Heart left ventricle (tissue), 16 donors: ENCODE measurements at regions not wholly inside any gene's neighbourhood (a gene's known extent, or its start where the extent isn't known, plus 50 kb on each side); places are given as distances from the start of the nearest gene placed in this dataset.

ENCODE experiments used
- ATAC-seq, 4 donors: fragments of 200-7000 bp; cut with Tn5 transposase; one replicate each; pipeline ENCODE4 v1.9.1; 2020 to 2022; ENCODE audit warnings: moderate library complexity in 4 of 4, mild to moderate bottlenecking in 3 of 4, moderate number of reproducible peaks in 1 of 4
- DNase-seq, 5 donors: peaks; one replicate each; pipeline ENCODE4 v3.0.0-alpha.2; 2020
- H3K27ac ChIP-seq, 12 donors: fragments of 200-600 bp; sonication (generic) in 4 of 12; one replicate each; pipeline versions ENCODE4 v1.5.0 to v1.8.0; 2016 to 2022; ENCODE audit warnings: mild to moderate bottlenecking in 2 of 12
- H3K27me3 ChIP-seq, 9 donors: fragments of 200-600 bp; sonication (generic) in 2 of 9; one replicate each; pipeline versions ENCODE4 v1.5.1 to v1.8.0; 2016 to 2022; ENCODE audit warnings: mild to moderate bottlenecking in 3 of 9
- H3K36me3 ChIP-seq, 9 donors: fragments of 200-600 bp; sonication (generic) in 2 of 9; one replicate each; pipeline versions ENCODE4 v1.5.0 to v1.8.0; 2018 to 2022; ENCODE audit warnings: mild to moderate bottlenecking in 2 of 9
- H3K4me1 ChIP-seq, 12 donors: fragments of 200-600 bp; sonication (generic) in 4 of 12; one replicate each; pipeline versions ENCODE4 v1.5.0 to v1.8.0; 2016 to 2022; ENCODE audit warnings: mild to moderate bottlenecking in 3 of 12
- H3K4me3 ChIP-seq, 12 donors: fragments of 200-600 bp; sonication (generic) in 4 of 12; one replicate each; pipeline versions ENCODE4 v1.5.0 to v1.8.0; 2017 to 2022; ENCODE audit warnings: mild to moderate bottlenecking in 9 of 12, moderate library complexity in 4 of 12
- H3K9me3 ChIP-seq, 12 donors: fragments of 200-600 bp; sonication (generic) in 4 of 12; one replicate each; pipeline versions ENCODE4 v1.5.0 to v1.8.0; 2016 to 2022; ENCODE audit warnings: mild to moderate bottlenecking in 1 of 12
- POLR2A ChIP-seq, 2 donors: fragments of 450-650 bp; IDR thresholded peaks; one replicate each; pipeline ENCODE4 v1.6.1; 2017; ENCODE audit warnings: antibody characterized with exemption in 2 of 2, mild to moderate bottlenecking in 2 of 2, moderate library complexity in 2 of 2
- WGBS, 4 donors: extraction: QIAGEN DNeasy Blood & Tissue Kit in 2 of 4; methylation state at CpG; one replicate each; pipeline versions ENCODE4 v1.1.5 to v1.1.7; 2013 to 2018; 5-methylcytosine and 5-hydroxymethylcytosine counted together
- intact Hi-C, 10 donors: fragments of 100-400 bp; cut with DNase I; formaldehyde crosslinking; loops; one replicate each; pipeline versions ENCODE4 v1.11.1 to v1.14.2; 2022
- TF ChIP-seq, protein P1 (sequence below), 12 donors: fragments of 200-600 bp; sonication (generic) in 4 of 12; IDR thresholded peaks; one replicate each; pipeline versions ENCODE4 v1.5.0 to v1.8.0; 2018 to 2022; ENCODE audit warnings: antibody characterized with exemption in 12 of 12, mild to moderate bottlenecking in 5 of 12
- donor health status: ischemic (EF 13 %, LVEDD 7.1; RV severe dilation, severe dysfunction).
- donor health status: healthy with polysubstance abuse.
- donor health status: DM: no; HTN: yes; CAD: no.
- donor health status: DM: no; HTN: no; CAD: no.
- donor health status: ischemic (EF 25% LVEDD 6.9; RV normal size, moderate dysfunction).
- donor health status: ischemic (EF 25% LVEDD 5.7; RV mildly dilated, moderate dysfunction).
- donor health status: healthy.
- donor health status: DM: yes; HTN: yes; CAD: no.
- donor health status: ischemic (EF 35%, LVEDD 5.7; RV mildly dilated, moderate dysfunction).
- donor health status: nonischemic (EF 11% LVEDD 7.7; RV severe dilation, severe dysfunction).
- donor health status: DM: yes; HTN: yes; CAD: no.
- donor health status: PGD.
- donor health status: ischemic (EF 29% LVEDD 5.4; RV normal size, mild dysfunction).
- donor health status: nonischemic (EF 23%, LVEDD 6.1; RV moderate dilation, normal function).

DNA sequence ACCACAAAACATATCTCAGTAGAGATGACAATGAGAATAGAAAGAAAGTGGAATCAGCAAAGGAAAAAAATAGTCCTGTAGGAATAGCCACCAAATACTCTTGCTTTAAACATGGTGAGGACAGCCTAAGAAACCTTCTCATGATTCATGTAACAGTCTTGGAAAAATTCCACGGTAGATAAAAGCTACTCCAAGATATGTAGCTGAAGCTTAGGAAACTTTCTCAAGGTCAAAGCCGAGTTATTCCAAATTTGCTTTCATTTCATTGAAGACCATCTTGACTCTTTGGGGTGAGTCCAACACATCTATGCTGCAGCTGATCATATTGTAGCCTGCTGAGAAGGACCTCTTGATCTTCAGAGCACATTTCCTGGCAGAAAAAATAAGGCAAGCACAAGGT, 157.6 kb downstream of the PAH start:
- Histone ChIP-seq H3K27ac (peak overlapping the region in 1 of 12 donors; percentile 79), H3K9me3 (no peaks in the 10 kb centered on the region), H3K4me3 (no peak overlapping the region), H3K27me3 (no peaks in the 10 kb centered on the region), H3K36me3 (no peaks in the 10 kb centered on the region), H3K4me1 (peaks cover 0 to 12% (median 0%) of the 10 kb centered on the region in 12 donors)
- 50 to 62% (median 59%) methylated on average over 2 of the region's 2 CpGs for WGBS, 4 donors
- ATAC-seq, result no peak
- no peak for DNase-seq
- intact Hi-C loops, result loop anchor here in 2 of 10 donors (10.0 kb wide), 2 partner anchors 815 to 825 kb away; no protein-coding TSS in a partner anchor
- no peak for TF ChIP-seq POLR2A (IDR thresholded peaks at IDR 0.05)
- TF ChIP-seq, protein P1, sequence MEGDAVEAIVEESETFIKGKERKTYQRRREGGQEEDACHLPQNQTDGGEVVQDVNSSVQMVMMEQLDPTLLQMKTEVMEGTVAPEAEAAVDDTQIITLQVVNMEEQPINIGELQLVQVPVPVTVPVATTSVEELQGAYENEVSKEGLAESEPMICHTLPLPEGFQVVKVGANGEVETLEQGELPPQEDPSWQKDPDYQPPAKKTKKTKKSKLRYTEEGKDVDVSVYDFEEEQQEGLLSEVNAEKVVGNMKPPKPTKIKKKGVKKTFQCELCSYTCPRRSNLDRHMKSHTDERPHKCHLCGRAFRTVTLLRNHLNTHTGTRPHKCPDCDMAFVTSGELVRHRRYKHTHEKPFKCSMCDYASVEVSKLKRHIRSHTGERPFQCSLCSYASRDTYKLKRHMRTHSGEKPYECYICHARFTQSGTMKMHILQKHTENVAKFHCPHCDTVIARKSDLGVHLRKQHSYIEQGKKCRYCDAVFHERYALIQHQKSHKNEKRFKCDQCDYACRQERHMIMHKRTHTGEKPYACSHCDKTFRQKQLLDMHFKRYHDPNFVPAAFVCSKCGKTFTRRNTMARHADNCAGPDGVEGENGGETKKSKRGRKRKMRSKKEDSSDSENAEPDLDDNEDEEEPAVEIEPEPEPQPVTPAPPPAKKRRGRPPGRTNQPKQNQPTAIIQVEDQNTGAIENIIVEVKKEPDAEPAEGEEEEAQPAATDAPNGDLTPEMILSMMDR (IDR thresholded peaks at IDR 0.05), result no peak

DNA sequence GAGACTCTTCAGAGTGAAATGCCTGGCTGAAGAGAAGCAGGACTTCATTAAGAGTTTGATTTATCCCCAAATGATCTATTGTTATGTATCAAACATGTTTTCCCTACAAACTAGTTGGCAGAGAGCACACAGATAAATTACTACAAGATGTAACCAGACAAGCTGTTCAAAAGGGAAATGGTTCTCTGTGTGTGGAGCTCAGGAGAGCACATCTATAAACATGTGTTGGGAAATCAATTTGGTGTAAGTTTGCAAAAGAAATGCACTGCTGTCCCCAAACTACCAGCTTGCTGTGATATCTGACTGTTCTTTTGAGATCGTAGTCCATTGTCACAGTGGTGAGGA, 159.2 kb downstream of the PAH start:
- no peak for DNase-seq
- Histone ChIP-seq H3K36me3 (no peaks in the 10 kb centered on the region), H3K9me3 (no peaks in the 10 kb centered on the region), H3K4me3 (no peak overlapping the region), H3K4me1 (peaks cover 0 to 12% (median 0%) of the 10 kb centered on the region in 12 donors), H3K27ac (peak overlapping the region in 11 of 12 donors; percentile 24 to 90 (median 54)), H3K27me3 (no peaks in the 10 kb centered on the region)
- TF ChIP-seq POLR2A (IDR thresholded peaks at IDR 0.05), result no peak
- TF ChIP-seq, protein P1 (IDR thresholded peaks at IDR 0.05), result no peak
- no peak for ATAC-seq
- WGBS, 4 donors, result 56 to 80% (median 70%) methylated on average over 1 of the region's 1 CpG
- intact Hi-C loops, result loop anchor here in 2 of 10 donors (10.0 kb wide), 2 partner anchors 813 to 823 kb away; no protein-coding TSS in a partner anchor

DNA sequence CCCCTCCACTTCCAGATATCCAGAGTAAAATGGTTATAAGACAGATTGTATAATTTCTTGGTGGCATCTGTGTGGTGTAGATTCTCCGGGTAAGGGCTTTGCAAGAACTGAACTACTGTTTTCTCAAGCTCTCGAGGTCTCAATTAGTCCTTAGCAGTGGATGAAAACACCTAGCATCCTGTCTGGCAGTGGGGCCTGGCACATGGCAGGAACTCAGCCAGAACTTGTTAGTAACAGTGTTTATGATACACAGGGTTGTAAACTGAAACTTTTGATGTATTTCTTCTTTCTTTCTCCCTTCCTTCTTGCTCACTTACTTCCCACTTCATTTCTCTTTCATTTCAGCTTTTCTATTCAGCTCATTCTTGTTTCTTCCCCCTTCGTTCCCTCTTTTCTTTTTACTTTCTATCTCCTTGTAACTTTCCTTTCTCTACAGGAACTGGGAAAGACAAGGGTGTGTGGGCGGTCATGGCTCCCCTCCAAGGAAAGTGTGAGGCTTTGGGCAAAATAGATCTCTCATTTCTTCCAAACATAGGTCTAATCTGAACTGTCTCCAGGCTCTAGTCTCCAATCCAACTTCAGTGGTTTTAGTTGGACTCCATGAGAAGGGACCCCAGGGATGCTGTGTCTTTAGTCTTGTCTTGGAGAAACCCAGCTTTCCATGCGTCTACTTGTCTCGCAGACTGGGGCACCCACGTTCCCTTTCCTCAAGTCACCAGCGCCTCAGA, 159.7 kb downstream of the PAH start:
- Histone ChIP-seq H3K4me1 (peaks cover 0 to 12% (median 0%) of the 10 kb centered on the region in 12 donors), H3K27ac (peak overlapping the region in 11 of 12 donors; percentile 24 to 90 (median 54)), H3K27me3 (no peaks in the 10 kb centered on the region), H3K9me3 (no peaks in the 10 kb centered on the region), H3K4me3 (peak overlapping the region in 1 of 12 donors; percentile 8), H3K36me3 (no peaks in the 10 kb centered on the region)
- ATAC-seq (peak in 3 of 4 donors; percentile 41 to 75 (median 60)), DNase-seq (peak; percentile 59 to 75 (median 67))
- TF ChIP-seq POLR2A (IDR thresholded peaks at IDR 0.05), result no peak
- TF ChIP-seq, protein P1 (IDR thresholded peaks at IDR 0.05), result no peak
- WGBS, 4 donors, result 62 to 73% (median 66%) methylated on average over 8 of the region's 8 CpGs
- intact Hi-C loops, result loop anchor here in 2 of 10 donors (10.0 kb wide), 2 partner anchors 813 to 823 kb away; no protein-coding TSS in a partner anchor

DNA sequence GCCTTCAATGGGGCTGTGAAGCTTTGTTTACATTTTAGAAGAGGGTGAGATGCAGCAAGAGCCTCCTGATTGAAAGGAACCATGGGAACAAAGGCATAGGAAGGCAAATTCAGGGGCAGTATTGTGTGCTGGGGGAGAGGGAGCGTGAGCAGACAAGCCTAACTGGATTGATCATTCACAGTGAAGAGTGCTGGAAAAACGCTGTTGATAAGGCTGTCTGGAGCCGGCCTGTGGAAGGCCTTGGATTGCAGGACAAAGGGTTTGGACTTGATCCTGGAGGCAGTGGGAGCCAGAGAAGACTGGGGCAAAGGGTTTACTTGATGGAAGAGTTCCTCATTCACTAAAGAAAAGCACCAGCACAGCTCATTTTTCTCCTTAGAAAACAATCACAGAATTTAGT, 160.5 kb downstream of the PAH start:
- no peaks in the 10 kb centered on the region for H3K27me3 ChIP-seq
- WGBS, 4 donors, result 22 to 31% (median 29%) methylated on average over 3 of the region's 3 CpGs
- no peaks in the 10 kb centered on the region for H3K9me3 ChIP-seq
- TF ChIP-seq POLR2A (IDR thresholded peaks at IDR 0.05), result no peak
- TF ChIP-seq, protein P1 (IDR thresholded peaks at IDR 0.05), result no peak
- no peaks in the 10 kb centered on the region for H3K36me3 ChIP-seq
- intact Hi-C loops, result loop anchor here in 2 of 10 donors (10.0 kb wide), 2 partner anchors 812 to 822 kb away; no protein-coding TSS in a partner anchor
- peak; percentile 32 to 77 (median 44) for ATAC-seq
- peak in 4 of 5 donors; percentile 15 to 36 (median 24) for DNase-seq
- H3K4me1 ChIP-seq, result peaks cover 0 to 12% (median 0%) of the 10 kb centered on the region in 12 donors
- H3K27ac ChIP-seq, result peak overlapping the region in 10 of 12 donors; percentile 24 to 90 (median 60)
- H3K4me3 ChIP-seq, result no peak overlapping the region
